VCaP (cell line): ENCODE measurements at regions not wholly inside any gene's neighbourhood (a gene's known extent, or its start where the extent isn't known, plus 50 kb on each side); places are given as distances from the start of the nearest gene placed in this dataset.
"Not testable (repeated sequence)": the region's sequence is repeated elsewhere in the genome, so short reads cannot be mapped to it uniquely, and the experiment has no call there.

Experiments
- H3K27ac ChIP-seq: fragments of 450-650 bp; 2 replicates; pipeline ENCODE4 v1.5.1; 2017
- CTCF ChIP-seq: fragments of 450-650 bp; conservative IDR thresholded peaks from 2 replicates; pipeline ENCODE4 v1.5.1; 2017; ENCODE audit warnings: mild to moderate bottlenecking, moderate library complexity

GRCh38 chr2:239820836-239821693 lies 204.1 kb downstream of the NDUFA10 start:
- no peak for TF ChIP-seq CTCF
- peak overlapping the region; percentile 71; the same call in 1 of the 2 replicates for H3K27ac ChIP-seq

- no peak for TF ChIP-seq CTCF
- peak overlapping the region; percentile 71 for H3K27ac ChIP-seq
Measured at GRCh38 chr2:239819974-239820555, 205.1 kb downstream of the NDUFA10 start.

GRCh38 chr2:239819091-239819973 lies 205.8 kb downstream of the NDUFA10 start:
- H3K27ac ChIP-seq: peak overlapping the region; percentile 71
- no peak for TF ChIP-seq CTCF

- TF ChIP-seq CTCF: no peak
- peak overlapping the region; percentile 71 for H3K27ac ChIP-seq
Measured at GRCh38 chr2:239818531-239819011, 206.6 kb downstream of the NDUFA10 start.

GRCh38 chr2:239818086-239818485 lies 207.1 kb downstream of the NDUFA10 start:
- no peak for TF ChIP-seq CTCF

GRCh38 chr2:239817468-239818031 lies 207.6 kb downstream of the NDUFA10 start:
- not testable (repeated sequence) for H3K27ac ChIP-seq

More at GRCh38 chr2:239818086-239818485, 207.1 kb downstream of the NDUFA10 start:
- no peak overlapping the region for H3K27ac ChIP-seq

GRCh38 chr2:239816576-239817467 lies 208.3 kb downstream of the NDUFA10 start:
- no peak overlapping the region for H3K27ac ChIP-seq
- no peak for TF ChIP-seq CTCF
